NCI-H345 treated with DMSO at 0.1 percent for 48 hours (cell line): ENCODE measurements at regions not wholly inside any gene's neighbourhood (a gene's known extent, or its start where the extent isn't known, plus 50 kb on each side); places are given as distances from the start of the nearest gene placed in this dataset.

Experiments used
- DNase-seq: peaks from one replicate; lab custom pipeline; 2025; ENCODE audit not compliant: unreplicated experiment; lab: John Stamatoyannopoulos, UW

DNA sequence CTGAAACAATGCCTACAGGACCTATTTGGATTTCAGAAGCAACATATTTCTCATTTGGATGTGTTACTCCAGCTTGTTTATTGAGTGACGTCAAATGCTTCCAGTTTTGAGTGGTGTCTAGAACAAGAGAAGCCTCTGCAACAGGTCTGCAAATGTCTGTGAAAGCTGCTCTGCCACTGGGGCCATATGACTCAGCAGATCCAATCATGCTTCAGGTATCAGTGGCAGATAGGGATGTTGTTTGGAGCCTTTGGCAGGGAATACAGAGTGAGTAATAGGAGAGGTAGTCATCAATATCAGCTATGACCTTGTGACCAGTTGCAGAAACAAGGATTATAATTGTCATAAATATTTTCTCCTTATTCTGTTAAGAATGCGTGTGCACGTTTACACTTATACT lies 141.1 kb upstream of the ZXDA start:
- no peak for DNase-seq

DNA sequence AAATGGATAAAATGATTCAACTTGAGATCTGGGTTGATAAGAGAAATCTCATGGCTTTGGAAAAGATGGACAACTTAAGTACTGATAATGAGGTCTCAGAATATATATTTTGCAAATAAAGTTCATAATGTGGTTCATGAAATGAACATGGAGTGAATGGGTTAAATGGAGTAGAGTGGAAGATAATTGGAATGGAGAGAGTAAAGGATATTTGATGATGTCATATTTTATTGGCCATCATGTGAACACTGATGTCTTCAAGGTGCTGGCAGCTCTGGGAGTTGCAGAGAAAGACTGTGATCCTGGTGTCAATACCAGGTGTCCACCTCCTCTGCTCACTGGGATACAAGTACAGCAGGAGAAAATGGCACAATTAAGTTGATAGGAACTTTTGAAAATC lies 133.9 kb upstream of the ZXDA start:
- no peak for DNase-seq

DNA sequence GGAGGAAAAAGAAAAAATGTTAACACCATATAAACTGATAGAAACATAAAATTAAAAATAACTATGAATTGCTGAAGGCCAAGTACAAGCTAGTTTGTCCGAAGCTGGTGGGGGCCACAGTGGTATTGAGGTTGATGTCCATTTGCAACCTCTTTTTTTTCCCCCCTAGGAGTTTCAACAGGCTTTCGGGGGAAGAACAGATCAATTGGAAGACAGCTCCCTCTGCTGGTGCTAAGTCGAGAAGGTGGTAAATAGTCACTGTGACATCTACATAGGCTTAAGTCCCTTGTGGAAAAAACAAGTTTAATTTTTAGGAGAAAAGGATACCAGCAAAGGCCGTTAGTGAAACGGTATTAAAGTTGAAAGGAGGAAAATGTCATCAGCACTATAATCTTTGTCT lies 115.7 kb upstream of the ZXDA start:
- peak; percentile 40 for DNase-seq

DNA sequence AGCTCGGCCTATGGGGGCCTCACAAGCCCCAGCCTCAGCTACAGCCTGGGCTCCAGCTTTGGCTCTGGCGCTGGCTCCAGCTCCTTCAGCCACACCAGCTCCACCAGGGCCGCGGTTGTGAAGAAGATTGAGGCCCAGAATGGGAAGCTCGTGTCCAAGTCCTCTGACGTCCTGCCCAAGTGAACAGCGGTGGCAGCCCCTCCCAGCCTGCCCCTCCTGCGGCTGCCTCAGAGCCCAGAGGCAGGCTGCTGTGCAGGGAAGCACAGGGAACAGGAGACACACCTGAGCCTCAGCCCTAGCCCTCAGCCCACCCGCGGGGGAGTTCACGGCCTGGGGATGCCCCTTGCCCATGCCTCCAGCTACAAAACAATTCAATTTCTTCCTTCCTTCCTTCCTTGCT lies 75.7 kb upstream of the ZXDA start:
- DNase-seq, result no peak

DNA sequence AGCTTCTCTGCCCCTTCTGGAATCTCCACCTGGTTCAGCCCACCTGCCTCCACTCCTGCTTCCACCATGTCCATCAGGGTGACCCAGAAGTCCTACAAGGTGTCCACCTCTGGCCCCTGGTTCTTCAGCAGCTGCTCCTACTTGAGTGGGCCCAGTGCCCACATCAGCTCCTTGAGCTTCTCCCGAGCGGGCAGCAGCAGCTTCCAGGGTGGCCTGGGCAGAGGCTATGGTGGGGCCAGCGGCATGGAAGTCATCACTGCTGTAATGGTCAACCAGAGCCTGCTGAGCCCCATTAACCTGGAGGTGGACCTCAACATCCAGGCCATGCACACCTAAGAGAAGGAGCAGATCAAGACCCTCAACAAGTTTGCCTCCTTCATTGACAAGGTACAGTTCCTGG lies 74.4 kb upstream of the ZXDA start:
- no peak for DNase-seq

DNA sequence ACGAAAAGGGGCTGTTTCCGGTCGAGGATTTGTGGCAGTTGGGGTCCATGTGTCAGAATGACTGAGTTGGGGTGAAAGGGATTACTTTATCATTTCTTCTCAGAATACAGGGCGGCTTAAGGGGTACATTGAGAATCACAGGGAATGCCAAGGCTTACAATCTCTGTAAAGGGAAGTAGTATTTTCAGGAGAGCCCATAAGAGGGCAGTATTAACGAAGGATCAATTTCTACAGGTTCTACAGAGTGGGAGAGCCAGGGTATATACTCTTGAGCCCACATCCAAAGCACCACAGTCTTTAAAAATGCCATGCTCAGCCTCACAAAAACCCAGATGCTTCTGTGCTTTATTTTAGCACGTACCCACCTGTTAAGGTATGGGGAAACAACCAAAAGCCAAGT lies 67.7 kb upstream of the ZXDA start:
- no peak for DNase-seq

DNA sequence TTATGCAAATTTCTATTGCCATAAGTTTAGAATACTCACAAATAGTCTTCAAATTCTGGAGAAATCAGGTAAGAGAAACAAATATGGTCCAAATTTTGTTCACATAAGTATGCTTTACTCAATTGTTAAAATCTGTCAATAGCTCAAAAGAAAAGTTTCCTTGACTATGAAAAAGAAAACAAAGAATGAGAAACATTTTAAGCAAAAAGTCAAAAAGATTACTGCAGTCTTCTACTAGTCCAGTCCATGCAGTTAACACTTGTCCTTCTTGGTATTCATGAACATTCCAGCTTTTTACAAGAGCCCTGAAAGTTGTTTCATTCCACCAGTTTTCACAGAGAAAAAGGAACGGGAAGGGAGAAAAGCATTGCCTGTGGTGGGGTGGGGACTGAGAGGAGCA lies 54.7 kb upstream of the ZXDA start:
- DNase-seq, result no peak
